Retina (tissue), 1 donor: ENCODE measurements at regions not wholly inside any gene's neighbourhood (a gene's known extent, or its start where the extent isn't known, plus 50 kb on each side); places are given as distances from the start of the nearest gene placed in this dataset.
"Not testable (repeated sequence)": the region's sequence is repeated elsewhere in the genome, so short reads cannot be mapped to it uniquely, and the experiment has no call there.

Source experiments
- DNase-seq: peaks from one replicate; pipeline ENCODE4 v3.0.0-alpha.2; 2016

DNA sequence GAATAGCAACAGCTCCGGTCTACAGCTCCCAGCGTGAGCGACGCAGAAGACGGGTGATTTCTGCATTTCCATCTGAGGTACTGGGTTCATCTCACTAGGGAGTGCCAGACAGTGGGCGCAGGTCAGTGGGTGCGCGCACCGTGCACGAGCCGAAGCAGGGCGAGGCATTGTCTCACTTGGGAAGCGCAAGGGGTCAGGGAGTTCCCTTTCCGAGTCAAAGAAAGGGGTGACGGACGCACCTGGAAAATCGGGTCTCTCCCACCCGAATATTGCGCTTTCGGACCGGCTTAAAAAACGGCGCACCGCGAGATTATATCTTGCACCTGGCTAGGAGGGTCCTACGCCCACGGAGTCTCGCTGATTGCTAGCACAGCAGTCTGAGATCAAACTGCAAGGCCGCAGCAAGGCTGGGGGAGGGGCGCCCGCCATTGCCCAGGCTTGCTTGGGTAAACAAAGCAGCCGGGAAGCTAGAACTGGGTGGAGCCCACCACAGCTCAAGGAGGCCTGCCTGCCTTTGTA lies 442.3 kb upstream of the NFIA start:
- not testable (repeated sequence) for DNase-seq

DNA sequence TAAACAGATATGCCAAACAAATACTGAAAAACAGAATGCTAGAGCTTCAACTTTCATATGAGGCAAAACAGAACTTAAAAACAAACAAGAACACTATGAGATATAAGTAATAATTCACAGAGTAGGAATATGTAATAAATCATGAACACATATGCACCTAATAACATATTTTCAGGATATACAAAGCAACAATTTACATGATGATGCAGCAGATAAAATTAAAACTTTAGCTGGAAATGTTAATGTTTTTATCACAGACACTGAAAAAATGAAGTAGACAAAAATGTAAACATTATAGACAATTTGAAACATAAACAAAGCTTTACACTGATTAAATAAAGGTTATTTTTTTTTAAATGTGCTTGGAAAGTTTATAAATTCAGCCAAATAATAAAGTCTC lies 443.1 kb upstream of the NFIA start:
- no peak for DNase-seq

DNA sequence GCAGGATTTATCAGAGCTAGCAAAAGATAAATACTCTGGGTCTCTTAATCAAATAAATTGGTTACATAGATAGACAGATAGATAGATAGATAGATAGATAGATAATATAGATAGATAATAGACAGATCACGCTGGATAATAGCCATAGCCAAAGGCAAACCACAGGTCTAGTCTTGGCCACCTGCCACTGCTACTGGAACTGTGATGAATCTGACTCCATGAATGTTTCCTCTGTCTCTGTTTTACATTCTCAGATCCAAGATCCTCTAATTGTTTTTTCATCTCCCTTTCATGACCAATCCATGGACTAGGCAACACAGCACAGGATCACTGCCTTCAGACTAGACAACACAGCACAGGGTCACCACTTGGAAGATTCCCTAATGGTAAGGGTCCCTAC lies 444.7 kb upstream of the NFIA start:
- DNase-seq: no peak

- DNase-seq: no peak
Measured at GRCh38 chr1:60636946-60637345, 445.4 kb upstream of the NFIA start.

DNA sequence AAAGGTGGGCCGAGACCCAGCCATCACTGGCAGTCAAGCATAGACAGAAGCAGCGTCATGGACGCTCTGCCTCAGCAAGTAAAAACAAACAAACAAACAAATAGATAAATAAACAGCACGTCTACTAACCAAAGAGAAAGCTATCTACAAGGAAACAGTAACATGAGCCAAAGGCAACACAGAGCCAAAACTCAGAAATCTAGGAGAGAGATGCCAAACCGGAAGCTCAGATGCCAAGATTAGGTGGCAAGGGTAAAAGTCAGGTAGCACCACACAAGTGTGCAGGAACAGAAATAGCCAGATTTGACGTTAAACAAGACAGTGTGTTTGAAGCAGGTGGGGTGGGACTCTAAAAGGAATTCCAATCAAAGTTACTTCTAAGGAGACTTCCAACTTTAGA lies 448.3 kb upstream of the NFIA start:
- DNase-seq: no peak

DNA sequence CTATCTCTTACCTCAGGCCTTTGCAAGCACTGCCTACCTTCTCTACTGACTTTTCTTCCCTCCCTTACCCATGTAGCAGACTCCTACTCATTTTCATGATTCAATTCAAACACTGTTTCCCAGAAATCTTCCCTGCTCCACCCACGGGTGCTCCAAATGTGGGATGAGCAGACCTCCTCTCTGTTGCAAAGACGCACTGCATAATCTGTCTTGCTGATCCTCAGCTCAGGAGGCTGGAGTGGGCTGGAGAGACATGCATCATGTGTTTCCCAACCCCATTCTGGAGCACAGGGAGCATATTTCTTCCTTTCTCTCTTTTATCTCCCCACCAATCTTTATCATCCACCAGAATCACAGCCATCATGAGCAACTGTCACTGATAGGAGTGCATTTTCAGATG lies 459.9 kb upstream of the NFIA start:
- DNase-seq: peak; percentile 11

- peak; percentile 67 for DNase-seq
Measured at GRCh38 chr1:60621368-60621851, 461.0 kb upstream of the NFIA start.

DNA sequence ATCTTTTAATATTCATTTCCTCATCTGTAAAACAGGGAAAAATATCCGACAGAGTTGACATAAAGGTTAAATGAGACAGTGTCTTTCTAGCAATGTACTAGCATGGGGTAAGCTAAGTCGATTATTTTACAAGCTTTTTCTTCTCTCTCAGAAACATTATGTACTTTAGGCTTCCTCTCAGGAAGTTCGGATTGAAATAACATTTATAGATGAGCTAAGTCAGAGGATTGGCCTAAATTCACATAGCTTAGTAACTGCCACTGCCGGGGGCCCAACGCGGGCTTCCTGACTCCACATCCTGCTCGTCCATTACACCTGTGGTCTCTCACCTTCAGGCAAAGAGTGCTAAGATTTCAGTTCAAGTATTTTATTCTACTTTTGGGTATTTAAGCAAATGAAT lies 462.3 kb upstream of the NFIA start:
- no peak for DNase-seq

GRCh38 chr1:60619581-60619980 lies 462.8 kb upstream of the NFIA start:
- no peak for DNase-seq

DNA sequence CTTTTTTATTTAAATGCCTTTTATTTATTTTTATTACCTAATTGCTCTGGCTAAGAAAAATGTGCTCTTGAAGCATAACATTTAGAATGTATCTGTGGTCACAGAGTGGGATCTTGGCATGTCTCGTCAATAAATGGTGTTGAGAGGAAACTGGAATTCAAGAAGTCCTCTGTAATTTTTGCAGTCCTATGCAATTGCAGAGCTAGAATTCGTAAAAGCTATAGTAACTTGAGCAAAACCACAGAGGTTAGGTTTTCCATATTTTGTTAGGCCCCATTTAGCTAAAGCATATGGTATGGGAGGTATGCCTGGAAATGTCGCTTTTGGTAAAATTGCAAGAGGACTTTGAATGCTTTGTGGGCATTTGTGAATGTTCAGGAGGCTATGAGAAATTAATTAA lies 466.7 kb upstream of the NFIA start:
- DNase-seq: no peak

DNA sequence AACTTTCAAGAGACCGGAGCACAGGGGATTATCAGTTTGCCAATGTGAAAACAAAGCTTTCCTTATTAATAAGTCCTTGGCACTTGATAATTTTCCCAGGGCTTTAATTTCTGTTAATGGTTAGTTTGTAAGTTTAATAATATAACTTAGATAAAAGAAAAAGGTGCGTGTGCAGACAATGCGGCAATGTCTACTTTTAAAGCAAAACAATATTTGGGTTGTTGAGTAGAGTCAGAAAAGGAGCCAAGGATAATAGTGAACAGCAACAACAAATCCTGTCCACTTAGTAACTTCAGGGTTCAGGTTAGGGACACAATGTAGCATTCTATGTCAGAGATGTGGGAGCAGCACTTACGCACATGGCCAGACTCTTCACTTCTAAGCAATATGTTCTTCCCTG lies 469.6 kb upstream of the NFIA start:
- DNase-seq: no peak

- DNase-seq: not testable (repeated sequence)
Measured at GRCh38 chr1:60606921-60607320, 475.4 kb upstream of the NFIA start.

- DNase-seq: no peak
Measured at GRCh38 chr1:60600532-60600931, 481.8 kb upstream of the NFIA start.

GRCh38 chr1:60599574-60599973 lies 482.8 kb upstream of the NFIA start:
- no peak for DNase-seq

DNA sequence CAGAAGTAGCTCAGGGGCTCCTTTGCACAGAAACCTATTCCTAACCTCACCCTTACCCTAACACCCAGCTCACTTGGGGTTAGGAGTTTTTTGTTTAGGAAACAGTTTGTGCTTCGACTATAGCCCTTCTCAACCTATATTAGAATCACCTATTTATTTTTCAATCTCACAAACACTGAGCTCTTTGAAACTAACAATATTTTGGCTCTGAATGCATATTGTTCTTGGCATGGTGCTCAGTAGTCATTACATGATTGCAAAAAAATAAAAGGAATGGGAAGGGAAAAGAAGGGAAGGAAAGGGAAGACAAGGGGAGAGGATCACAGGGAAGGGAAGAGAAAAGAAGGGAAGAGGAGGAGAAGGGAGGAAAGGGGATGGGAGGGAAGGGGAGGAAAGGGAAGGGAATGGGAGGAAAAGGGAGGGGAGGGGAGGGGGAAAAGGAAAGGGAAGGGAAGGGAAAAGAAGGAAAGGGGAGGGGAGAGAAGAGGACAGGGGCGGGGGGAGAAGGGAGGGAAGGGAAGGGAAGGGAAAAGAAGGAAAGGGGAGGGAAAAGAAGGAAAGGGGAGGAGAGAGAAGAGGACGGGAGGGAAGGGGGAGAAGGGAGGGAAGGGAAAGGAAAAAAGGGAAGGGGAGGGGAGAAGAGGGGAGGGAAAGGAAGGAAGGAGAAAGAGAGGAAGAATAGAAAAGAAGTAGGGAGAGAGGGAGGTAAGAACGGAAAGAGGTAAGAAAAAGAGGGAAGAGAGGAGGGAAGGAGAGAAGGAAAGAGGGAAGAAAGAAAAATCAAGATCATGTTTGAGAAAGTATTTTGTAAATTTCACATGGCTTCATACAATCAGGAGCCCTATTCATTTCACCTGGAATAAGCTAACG lies 484.1 kb upstream of the NFIA start:
- DNase-seq: no peak

- no peak for DNase-seq
Measured at GRCh38 chr1:60596791-60597750, 485.3 kb upstream of the NFIA start.

- DNase-seq: no peak
Measured at GRCh38 chr1:60591583-60591982, 490.8 kb upstream of the NFIA start.

GRCh38 chr1:60589916-60590315 lies 492.4 kb upstream of the NFIA start:
- no peak for DNase-seq

- no peak for DNase-seq
Measured at GRCh38 chr1:60589046-60589748, 493.2 kb upstream of the NFIA start.

- no peak for DNase-seq
Measured at GRCh38 chr1:60584371-60584770, 498.0 kb upstream of the NFIA start.

DNA sequence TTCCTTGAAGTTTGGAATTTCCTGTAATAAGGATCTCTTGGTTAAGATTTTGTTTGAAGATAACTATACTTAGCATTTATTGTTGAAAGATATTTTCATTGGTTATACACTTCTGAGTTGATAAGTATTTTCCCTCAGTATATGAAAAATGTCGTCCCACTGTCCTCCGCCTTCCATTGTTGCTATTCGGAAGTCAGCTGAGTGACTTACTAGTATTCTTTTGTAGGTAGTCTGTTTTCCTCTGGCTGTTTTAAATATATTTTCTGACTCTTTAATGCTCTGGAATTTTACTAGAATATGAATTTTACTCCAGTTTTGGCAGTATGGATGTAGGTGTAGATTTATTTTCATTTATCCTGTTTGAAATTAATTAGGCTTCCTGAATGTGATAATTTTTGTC lies 498.7 kb upstream of the NFIA start:
- DNase-seq: no peak

GRCh38 chr1:60581455-60582220 lies 500.7 kb upstream of the NFIA start:
- DNase-seq: no peak
